IPS DF 6.9 (cell line): ENCODE measurements at regions not wholly inside any gene's neighbourhood (a gene's known extent, or its start where the extent isn't known, plus 50 kb on each side); places are given as distances from the start of the nearest gene placed in this dataset.

Experiments
- DNase-seq: peaks from one replicate; pipeline ENCODE4 v3.0.0-alpha.2; 2013; ENCODE audit warnings: low read depth, low spot score
- H3K27ac ChIP-seq: one replicate; pipeline ENCODE4 v1.5.1; 2013; ENCODE audit warnings: low read length, control low read depth
- H3K27me3 ChIP-seq: 2 replicates; pipeline ENCODE4 v1.6.1; 2013; ENCODE audit warnings: mild to moderate bottlenecking, low read length; ENCODE audit not compliant: control insufficient read depth, insufficient read depth
- H3K36me3 ChIP-seq: 2 replicates; pipeline ENCODE4 v1.6.1; 2013; ENCODE audit warnings: low read length; ENCODE audit not compliant: control insufficient read depth, insufficient read depth
- H3K4me1 ChIP-seq: 2 replicates; pipeline ENCODE4 v1.6.1; 2013; ENCODE audit warnings: low read length; ENCODE audit not compliant: control insufficient read depth, insufficient read depth
- H3K4me3 ChIP-seq: 2 replicates; pipeline ENCODE4 v1.5.1; 2013; ENCODE audit warnings: mild to moderate bottlenecking, low read length
- H3K9me3 ChIP-seq: 2 replicates; pipeline ENCODE4 v1.6.1; 2013; ENCODE audit warnings: low read length, inconsistent platforms; ENCODE audit not compliant: control insufficient read depth, insufficient read depth
- WGBS: extraction: QIAGEN DNeasy Blood & Tissue Kit; methylation state at CpG from one replicate; pipeline ENCODE4 v1.1.7; 2013; ENCODE audit warnings: mixed read lengths, missing lambda C conversion rate; ENCODE audit not compliant: insufficient read length, insufficient coverage; 5-methylcytosine and 5-hydroxymethylcytosine counted together

DNA sequence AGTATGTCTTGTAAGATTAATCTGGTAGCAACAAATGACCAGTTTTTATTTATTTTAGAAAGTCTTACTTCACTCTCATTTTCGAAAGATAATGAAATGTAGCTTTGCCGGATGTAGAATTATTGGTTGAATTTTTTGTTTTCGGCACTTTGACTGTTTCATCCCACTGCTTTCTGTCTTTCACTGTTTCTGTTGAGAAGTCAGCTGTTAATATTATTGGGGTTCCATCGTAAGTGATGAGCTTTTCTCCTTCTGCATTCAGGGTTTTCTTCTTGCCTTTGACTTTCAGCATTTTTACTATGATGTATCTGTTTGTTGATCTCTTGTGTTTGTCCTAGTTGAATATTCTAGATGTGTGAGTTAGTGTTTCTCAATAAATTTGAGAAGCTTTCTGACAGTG, 383.4 kb downstream of the PAX1 start:
- Histone ChIP-seq H3K4me3 (no peak overlapping the region), H3K4me1 (no peaks in the 10 kb centered on the region), H3K36me3 (no peaks in the 10 kb centered on the region), H3K27me3 (no peaks in the 10 kb centered on the region), H3K9me3 (no peaks in the 10 kb centered on the region), H3K27ac (no peak overlapping the region)
- DNase-seq, result no peak
- WGBS, result no CpG with 5 or more reads among the region's 4 CpGs

DNA sequence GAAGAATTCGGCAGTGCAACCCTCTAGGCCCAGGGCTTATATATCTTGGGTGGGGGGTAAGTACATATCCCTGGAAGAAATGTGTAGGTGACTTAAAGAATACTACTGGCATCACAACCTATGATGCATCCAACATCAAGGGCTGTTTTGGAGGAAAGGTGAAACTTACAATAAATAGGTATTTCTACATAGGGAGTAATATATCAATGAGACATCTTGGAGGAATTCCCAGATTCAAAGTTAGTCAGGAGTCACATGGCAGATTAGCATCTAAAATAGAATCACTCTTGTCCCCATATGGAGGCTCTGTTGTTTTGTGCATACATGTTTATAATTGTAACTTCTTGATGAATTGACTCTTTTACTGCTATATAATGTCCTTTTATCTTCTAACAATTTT, 375.5 kb downstream of the PAX1 start:
- Histone ChIP-seq H3K9me3 (no peaks in the 10 kb centered on the region), H3K4me3 (no peak overlapping the region), H3K36me3 (no peaks in the 10 kb centered on the region), H3K27ac (no peak overlapping the region), H3K27me3 (no peaks in the 10 kb centered on the region), H3K4me1 (no peaks in the 10 kb centered on the region)
- DNase-seq, result no peak
- no CpG with 5 or more reads among the region's 1 CpG for WGBS

DNA sequence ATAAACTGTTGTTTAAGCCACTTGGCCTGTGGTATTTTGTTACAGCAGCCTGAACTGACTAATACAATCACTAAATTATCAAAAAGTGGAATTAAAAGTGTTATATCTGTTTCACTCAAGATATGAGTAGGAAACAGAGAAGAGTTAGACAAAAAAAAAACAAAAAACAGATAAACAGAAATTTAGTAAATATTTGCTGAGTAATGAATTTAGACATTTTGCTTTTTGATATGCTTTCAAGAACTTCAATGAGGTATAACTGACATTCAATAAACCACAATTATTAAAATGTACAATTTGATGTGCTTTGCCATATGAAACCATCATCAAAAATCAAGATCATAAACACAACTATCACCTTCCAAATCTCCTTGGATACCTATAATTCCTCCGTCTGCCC, 369.2 kb downstream of the PAX1 start:
- no peaks in the 10 kb centered on the region for H3K27me3 ChIP-seq
- no peaks in the 10 kb centered on the region for H3K4me1 ChIP-seq
- H3K4me3 ChIP-seq, result no peak overlapping the region
- 100% methylated on average over 1 of the region's 1 CpG for WGBS
- no peak for DNase-seq
- no peak overlapping the region for H3K27ac ChIP-seq
- H3K9me3 ChIP-seq, result no peaks in the 10 kb centered on the region
- H3K36me3 ChIP-seq, result no peaks in the 10 kb centered on the region

DNA sequence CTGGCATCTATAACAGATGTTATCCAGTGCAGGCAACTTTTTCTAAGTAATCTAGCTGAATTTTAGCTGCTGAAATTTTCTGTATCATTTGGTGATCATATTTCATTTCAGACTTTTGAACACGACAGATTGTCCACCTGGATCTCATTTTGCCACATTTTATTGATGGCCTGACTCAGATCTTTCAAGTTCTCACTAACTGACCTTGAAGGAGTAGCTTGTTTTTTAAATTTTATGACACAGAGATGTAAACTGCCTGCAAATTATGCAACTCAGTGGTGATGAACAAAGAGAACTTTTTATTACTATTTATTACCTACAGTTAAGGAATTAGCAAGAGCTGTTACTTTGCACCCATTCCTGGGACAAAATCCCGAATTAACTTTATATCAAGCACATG, 366.4 kb downstream of the PAX1 start:
- WGBS, result no CpG with 5 or more reads among the region's 2 CpGs
- H3K36me3 ChIP-seq, result no peaks in the 10 kb centered on the region
- no peak overlapping the region for H3K4me3 ChIP-seq
- H3K27ac ChIP-seq, result no peak overlapping the region
- H3K9me3 ChIP-seq, result no peaks in the 10 kb centered on the region
- no peaks in the 10 kb centered on the region for H3K4me1 ChIP-seq
- H3K27me3 ChIP-seq, result no peaks in the 10 kb centered on the region
- DNase-seq, result no peak

DNA sequence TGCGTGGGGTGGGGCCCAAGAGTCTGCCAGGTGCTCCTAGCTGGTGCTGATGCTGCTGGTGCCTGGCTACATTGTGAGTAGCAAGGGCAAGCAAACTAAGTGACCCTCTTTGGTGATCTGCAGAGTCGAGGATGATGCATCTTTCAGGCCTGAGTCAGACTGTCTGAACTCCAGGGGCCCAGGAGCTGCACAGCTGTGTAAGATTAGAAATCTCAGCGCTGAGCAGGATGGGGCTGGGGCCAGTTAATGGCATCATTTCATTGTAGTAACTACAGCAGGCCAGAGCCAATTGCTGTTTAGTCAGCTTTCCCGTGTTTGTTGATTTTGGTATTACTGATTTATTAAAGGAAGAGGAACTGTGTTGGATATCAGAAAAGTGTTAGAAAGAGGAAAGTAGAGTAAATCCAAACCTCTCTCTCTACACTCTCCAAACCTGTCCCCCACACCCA, 365.2 kb downstream of the PAX1 start:
- Histone ChIP-seq H3K4me3 (no peak overlapping the region), H3K36me3 (no peaks in the 10 kb centered on the region), H3K4me1 (no peaks in the 10 kb centered on the region), H3K27me3 (no peaks in the 10 kb centered on the region), H3K27ac (no peak overlapping the region), H3K9me3 (no peaks in the 10 kb centered on the region)
- no CpG with 5 or more reads among the region's 4 CpGs for WGBS
- DNase-seq, result no peak

DNA sequence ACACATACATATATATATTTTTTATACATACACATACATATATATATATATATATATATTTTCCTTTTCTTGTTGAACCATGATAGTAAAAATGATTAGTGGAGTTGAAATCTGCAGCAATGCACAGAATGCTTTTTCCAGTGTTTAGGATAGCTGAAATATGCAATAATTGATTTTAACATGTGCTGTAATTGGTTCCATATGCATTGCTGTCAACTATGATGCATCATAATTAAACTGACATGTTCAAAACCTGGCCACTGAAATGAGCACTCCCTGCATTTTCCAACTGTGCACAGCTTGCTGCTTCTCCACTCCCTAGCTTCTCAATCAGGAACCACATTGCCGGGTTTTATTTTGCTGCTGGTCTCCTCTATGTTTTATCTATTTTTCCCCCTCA, 358.3 kb downstream of the PAX1 start:
- no peak for DNase-seq
- Histone ChIP-seq H3K4me3 (no peak overlapping the region), H3K9me3 (no peaks in the 10 kb centered on the region), H3K27me3 (no peaks in the 10 kb centered on the region), H3K4me1 (no peaks in the 10 kb centered on the region), H3K36me3 (no peaks in the 10 kb centered on the region), H3K27ac (no peak overlapping the region)
- no CpG with 5 or more reads among the region's 1 CpG for WGBS

DNA sequence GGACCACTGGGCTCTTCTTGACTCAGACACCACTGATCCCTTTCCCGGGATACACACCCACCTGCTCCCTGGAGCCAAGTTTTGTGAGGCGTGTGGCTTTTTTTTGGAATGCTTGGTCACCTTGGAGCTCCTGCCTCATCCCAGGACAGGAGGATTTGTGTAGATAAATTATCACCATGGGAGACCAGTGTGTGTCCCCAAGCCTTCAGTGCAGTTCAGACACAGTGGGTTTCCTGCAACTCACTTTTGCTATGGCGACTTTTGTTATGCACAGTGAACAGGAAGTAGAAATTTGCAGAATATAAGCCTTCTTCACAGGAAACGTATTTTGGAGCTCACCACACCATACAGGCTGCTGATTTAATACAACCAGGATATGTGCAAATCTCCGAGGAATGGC, 357.4 kb downstream of the PAX1 start:
- Histone ChIP-seq H3K9me3 (no peaks in the 10 kb centered on the region), H3K27ac (no peak overlapping the region), H3K4me1 (no peaks in the 10 kb centered on the region), H3K4me3 (no peak overlapping the region), H3K36me3 (no peaks in the 10 kb centered on the region), H3K27me3 (no peaks in the 10 kb centered on the region)
- WGBS, result no CpG with 5 or more reads among the region's 5 CpGs
- no peak for DNase-seq

DNA sequence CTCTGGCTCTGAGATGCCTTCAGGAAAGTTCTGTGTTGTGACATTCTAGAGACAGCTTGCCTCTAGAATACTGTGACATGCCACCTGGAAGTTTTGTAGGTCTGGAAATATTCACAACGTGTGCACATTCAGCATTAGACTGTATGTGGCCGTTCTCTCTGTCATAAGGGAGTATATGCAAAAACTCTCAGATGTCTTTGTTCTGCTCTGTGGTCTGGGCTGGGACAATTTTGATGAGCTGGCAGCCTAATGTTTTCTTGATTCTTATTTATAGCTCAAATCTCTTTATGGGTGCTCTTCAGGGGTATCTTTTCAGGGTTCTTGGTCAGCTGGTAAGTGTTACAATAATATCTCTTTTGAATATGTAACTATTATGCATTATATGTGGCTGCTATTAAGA, 355.1 kb downstream of the PAX1 start:
- no peak overlapping the region for H3K4me3 ChIP-seq
- no peaks in the 10 kb centered on the region for H3K4me1 ChIP-seq
- no peaks in the 10 kb centered on the region for H3K27me3 ChIP-seq
- no peak overlapping the region for H3K27ac ChIP-seq
- no peaks in the 10 kb centered on the region for H3K36me3 ChIP-seq
- no peak for DNase-seq
- WGBS, result no CpG with 5 or more reads among the region's 2 CpGs
- H3K9me3 ChIP-seq, result no peaks in the 10 kb centered on the region

DNA sequence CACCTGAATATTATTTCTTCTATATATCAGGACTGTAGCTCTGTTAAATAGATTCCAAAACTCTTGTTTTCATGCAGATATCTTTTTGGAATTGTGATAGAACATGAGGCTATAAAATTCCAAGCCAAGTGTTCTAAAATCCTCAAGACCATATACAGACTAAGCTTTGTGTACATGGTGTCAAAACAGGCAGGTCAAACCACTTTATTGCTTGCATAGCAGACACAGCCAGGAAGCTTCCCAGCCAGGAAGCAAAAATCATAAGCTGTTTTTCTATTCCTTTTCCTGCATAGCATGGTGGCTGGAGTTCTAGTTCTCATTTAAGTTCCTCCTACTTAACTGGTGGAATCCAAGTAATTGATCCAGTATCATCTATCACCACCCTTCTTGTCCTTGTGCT, 353.3 kb downstream of the PAX1 start:
- Histone ChIP-seq H3K36me3 (no peaks in the 10 kb centered on the region), H3K27ac (no peak overlapping the region), H3K9me3 (no peaks in the 10 kb centered on the region), H3K27me3 (no peaks in the 10 kb centered on the region), H3K4me3 (no peak overlapping the region), H3K4me1 (no peaks in the 10 kb centered on the region)
- no peak for DNase-seq

DNA sequence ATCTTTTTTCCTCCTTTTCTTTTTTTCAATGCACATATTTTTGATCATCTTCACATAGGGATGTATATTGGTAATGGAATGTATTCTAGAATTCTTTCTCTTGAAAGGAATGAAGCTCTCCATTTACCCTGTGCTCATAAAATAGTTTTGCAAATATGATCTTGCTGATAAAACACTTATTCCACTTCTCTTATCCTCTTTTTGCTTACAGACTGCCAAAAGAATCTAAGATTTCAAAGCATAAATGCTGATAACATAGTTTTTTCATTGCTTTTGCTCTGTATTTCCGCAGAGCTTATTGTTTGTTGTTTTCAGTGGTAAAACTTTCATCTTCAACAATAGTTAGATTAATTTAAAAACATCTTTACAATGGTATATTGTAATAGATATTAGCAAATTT, 350.5 kb downstream of the PAX1 start:
- H3K27ac ChIP-seq, result no peak overlapping the region
- no peak for DNase-seq
- H3K27me3 ChIP-seq, result no peaks in the 10 kb centered on the region
- WGBS, result no CpG with 5 or more reads among the region's 1 CpG
- no peaks in the 10 kb centered on the region for H3K9me3 ChIP-seq
- no peaks in the 10 kb centered on the region for H3K4me1 ChIP-seq
- no peaks in the 10 kb centered on the region for H3K36me3 ChIP-seq
- no peak overlapping the region for H3K4me3 ChIP-seq

DNA sequence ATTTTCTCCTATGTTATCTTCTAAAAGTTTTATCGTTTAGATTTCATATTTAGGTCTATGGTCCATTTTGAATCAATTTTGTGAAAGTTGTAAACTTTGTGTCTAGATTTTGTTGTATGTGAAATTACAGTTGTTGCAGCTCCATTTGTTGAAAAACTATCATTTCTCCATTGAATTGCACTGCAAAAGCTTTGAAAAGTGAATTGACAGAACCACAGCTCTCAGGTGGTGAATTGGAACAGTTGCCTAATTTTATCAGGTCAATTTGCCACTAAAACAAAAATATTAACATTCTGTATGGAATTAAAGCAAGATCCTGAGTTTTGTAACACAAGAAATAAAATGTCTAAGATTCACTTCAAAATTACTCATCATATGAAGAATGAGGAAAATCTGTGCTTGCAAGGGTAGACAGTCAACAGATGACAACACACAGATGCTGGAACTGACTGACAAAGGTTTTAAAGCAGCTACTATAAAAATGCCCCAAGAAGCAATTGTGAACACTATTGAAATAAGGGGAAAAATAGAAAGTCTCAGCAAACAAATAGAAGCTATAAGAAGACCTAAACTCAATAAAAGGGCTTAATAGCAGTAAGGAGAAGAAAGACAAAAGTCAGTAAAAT, 346.7 kb downstream of the PAX1 start:
- Histone ChIP-seq H3K4me1 (no peaks in the 10 kb centered on the region), H3K27ac (no peak overlapping the region), H3K27me3 (no peaks in the 10 kb centered on the region), H3K4me3 (no peak overlapping the region), H3K9me3 (no peaks in the 10 kb centered on the region), H3K36me3 (no peaks in the 10 kb centered on the region)
- WGBS, result no CpG with 5 or more reads among the region's 1 CpG
- DNase-seq, result no peak
